HG03342 (cell line): ENCODE measurements at regions not wholly inside any gene's neighbourhood (a gene's known extent, or its start where the extent isn't known, plus 50 kb on each side); places are given as distances from the start of the nearest gene placed in this dataset.
A peak's percentile ranks its signal among the peaks of the same experiment; 100 is the strongest.

Source experiments
- ATAC-seq: cut with Tn5 transposase; IDR thresholded peaks from one replicate; pipeline ENCODE4 v1.9.1; 2021; ENCODE audit warnings: mild to moderate bottlenecking, moderate library complexity; ENCODE audit not compliant: unreplicated experiment

GRCh38 chr6:71395731-71396409, 107.3 kb downstream of the OGFRL1 start:
- peak; percentile 8 for ATAC-seq

GRCh38 chr6:71396410-71396801, 107.8 kb downstream of the OGFRL1 start:
- peak; percentile 78 for ATAC-seq

GRCh38 chr6:71399279-71399678, 110.7 kb downstream of the OGFRL1 start:
- no peak for ATAC-seq

- ATAC-seq: no peak
Observed at GRCh38 chr6:71400852-71401251, 112.2 kb downstream of the OGFRL1 start.

GRCh38 chr6:71402096-71402495, 113.5 kb downstream of the OGFRL1 start:
- no peak for ATAC-seq

DNA sequence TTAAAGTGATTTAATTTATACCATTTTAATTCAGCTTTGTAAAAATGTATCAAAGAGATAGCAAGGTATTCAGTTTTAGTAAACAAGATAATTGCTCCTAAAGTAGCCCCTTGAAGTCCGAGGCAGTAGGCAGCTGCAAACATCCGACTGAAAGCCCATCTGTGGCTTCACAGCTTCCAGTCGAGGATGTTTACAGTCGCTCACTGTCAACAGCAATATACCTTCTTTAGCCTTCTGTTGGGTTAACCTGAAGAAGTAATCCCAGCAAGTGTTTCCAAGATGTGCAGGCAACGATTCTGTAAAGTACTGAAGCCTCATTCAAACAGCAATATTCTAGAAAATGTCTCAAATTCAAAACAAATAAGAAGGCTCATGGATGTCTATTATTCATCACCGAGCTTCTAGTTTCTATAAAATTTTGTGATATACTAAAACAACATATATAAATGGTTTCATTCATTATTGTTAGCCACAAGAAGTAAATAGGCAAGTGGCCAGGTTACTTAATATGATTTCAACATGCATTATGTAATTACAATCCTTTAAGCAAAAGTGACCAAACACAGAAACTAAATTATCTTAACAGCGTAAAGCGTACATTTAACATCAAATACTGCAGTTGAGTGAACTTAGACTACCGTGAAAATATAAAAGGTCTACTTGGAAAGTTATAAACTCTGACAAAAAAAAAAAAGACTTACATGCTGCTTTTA, 115.0 kb downstream of the OGFRL1 start:
- ATAC-seq: no peak

- ATAC-seq: no peak
Observed at GRCh38 chr6:71404145-71404966, 115.7 kb downstream of the OGFRL1 start.

- no peak for ATAC-seq
Observed at GRCh38 chr6:71404967-71405278, 116.3 kb downstream of the OGFRL1 start.

GRCh38 chr6:71405416-71405815, 116.8 kb downstream of the OGFRL1 start:
- no peak for ATAC-seq

GRCh38 chr6:71406865-71407860, 118.6 kb downstream of the OGFRL1 start:
- no peak for ATAC-seq

GRCh38 chr6:71408787-71409723, 120.4 kb downstream of the OGFRL1 start:
- no peak for ATAC-seq

DNA sequence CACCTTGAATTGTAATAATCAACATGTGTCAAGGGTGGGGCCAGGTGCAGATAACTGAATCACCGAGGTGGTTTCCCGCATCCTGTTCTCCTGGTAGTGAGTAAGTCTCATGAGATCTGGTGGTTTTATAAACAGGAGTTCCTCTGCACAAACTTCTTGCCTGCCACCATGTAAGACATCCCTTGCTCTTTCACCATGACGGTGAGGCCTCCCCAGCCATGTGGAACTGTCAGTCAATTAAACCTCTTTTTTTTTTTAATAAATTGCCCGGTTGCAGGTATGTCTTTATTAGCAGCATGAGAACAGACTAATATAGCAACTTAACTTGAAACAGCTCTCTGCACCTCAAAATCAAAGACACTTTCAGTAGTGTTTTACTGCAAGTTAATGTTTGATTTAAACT, 121.6 kb downstream of the OGFRL1 start:
- ATAC-seq: no peak

DNA sequence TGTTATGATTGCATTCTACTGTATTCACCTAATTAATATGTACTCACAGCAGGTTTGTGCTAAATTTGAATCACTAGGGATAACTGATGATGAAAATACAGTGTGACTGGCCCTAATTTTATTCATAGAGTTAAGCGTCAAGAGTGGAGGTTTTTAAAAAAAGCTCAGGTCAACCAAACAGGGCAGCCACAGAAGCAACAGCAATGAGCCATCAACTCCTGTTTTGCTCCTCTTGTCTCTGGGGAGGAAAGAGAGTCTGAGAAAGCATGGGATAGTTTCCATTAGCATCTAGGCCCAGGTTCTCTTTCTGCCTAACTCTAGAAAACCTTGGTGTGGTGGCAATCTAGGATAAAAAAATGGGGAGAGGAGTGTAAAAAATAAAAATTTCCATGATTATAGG, 122.1 kb downstream of the OGFRL1 start:
- no peak for ATAC-seq

- no peak for ATAC-seq
Observed at GRCh38 chr6:71411882-71412281, 123.3 kb downstream of the OGFRL1 start.

DNA sequence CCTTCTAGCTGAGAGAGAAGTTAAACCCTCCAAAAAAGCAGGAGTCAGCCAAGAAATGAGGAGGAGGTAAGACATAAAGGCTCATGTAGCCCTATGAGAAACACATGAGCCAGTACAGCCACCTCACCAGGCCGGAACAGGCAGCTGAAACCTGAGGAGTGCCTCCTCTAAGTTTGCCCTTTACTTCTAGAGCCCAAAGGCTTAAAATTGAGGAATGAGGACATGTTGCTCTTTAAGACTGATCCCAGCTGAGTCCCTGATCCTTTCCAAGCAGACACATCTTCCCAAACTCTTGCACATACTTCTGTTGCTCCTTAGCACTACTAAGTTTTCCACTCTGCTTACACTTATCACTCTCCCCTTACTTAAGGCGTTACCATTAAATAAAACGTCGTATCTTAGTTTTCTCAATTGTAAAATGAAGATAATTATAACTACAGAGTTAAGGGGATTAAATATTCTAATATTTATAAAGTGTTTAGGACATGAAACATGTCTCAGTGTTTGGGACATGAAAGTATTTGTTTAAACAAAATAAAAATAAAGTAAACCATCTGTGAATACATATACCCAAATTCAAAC, 124.0 kb downstream of the OGFRL1 start:
- ATAC-seq: no peak

- ATAC-seq: no peak
Observed at GRCh38 chr6:71414486-71414885, 125.9 kb downstream of the OGFRL1 start.

- ATAC-seq: no peak
Observed at GRCh38 chr6:71419217-71420094, 130.8 kb downstream of the OGFRL1 start.

DNA sequence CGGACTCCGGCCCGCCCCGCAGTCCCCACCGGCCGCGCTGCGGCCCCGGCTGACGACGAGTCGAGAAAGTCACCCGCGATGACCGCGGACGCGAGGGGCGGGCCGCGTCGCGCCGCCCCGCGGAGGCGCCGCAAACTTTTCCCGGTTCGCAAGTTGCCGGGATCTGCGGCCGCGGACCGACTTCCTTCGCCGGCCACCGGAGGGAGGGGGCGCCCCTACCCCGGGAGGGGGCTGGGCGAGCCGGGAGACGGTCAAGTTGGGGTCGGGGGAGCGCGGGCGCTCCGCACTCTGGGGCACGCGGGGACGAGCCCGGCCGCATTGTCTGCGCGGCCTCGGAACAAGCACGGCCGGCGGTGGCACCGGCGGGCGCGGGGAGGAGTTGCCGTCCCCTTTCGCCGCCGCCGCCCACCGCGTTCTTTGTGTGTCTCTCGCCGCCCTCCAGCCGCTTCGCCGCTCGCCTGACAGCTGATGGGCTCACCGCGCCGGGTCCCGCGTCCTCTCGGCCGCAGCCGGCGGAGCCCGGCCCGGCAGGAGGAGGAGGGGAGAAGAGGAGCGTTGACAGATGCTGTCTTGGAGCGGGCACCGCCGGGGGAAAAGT, 131.6 kb downstream of the OGFRL1 start:
- ATAC-seq: peak; percentile 32
